ENCODE measurements at regions not wholly inside any gene's neighbourhood (a gene's known extent, or its start where the extent isn't known, plus 50 kb on each side); places are given as distances from the start of the nearest gene placed in this dataset.
"Not testable (repeated sequence)": the region's sequence is repeated elsewhere in the genome, so short reads cannot be mapped to it uniquely, and the experiment has no call there.

DNA sequence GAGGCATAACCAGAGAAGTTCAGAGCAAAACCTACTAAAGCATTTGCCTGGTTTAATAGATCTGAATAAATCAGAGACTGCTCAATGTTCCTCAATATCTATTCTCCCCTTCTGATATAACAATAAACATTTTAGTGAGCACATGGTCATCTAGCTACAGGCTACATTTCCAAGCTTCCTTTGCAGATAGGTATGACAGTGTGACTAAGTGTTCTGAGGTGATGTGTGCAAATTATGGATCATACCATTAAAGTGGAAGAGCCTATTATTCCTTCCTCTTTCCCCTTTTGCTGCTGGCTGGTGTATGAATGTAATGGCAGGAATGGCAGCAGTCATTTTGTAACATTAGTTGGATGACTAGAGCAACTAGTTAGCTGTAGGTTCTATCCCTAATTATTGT is 285.8 kb upstream of the RASA1 start:
- no peak for DNase-seq

DNA sequence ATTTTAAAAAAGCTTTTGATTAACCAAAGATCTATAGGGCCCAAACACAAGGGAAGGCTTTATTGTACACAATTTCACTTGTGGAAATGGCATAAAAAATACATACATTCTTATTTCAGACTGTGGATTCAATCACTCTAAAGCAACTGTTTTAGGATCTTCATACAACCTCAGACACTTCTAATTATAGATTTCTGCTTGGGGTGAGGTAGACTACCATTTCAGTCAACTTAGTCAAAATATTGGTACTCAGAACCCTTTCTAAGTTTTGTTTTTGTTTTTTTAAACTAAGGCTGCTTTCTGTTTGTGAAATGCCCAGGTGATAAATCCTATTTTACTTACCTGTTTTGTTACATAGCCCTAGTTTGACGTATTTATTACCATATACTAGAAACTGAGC is 284.5 kb upstream of the RASA1 start:
- no peak for DNase-seq

DNA sequence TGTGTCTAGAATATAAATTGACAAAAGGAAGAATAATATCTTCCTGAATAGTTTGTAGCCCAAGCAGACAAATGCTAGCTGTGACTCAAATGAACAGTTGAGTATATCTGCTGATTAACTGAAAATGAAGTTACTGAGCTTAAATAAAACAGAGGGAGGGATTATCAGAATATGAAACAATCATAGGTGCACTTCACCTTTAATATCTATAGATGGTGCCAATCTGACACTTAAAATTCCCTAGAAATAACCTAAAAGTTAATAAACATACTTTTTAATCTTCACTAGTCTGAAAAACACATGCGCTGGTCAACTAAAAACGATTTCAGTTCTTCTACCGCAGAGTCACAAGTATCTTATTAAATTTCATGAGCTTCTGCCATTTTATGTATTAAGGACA is 280.8 kb upstream of the RASA1 start:
- DNase-seq, result no peak

DNA sequence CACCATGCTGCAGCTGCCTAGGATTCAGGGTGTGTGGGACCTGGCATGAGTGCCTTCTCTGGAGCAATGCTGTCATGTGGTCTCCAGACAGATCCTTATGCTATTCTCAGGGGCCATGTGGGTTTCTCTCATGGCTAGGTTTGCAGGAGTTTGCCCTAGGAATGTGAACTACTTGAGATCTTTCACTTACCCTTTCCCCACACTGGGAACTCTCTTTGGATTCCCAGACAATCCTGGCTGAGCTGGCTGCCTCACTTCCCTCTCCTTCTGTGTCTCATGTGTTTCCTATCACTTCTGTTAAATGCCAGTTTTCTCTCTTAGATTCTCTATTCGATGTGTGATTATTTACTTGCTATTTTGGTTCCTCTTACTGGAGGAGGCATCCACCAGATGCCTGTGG is 270.2 kb upstream of the RASA1 start:
- no peak for DNase-seq

DNA sequence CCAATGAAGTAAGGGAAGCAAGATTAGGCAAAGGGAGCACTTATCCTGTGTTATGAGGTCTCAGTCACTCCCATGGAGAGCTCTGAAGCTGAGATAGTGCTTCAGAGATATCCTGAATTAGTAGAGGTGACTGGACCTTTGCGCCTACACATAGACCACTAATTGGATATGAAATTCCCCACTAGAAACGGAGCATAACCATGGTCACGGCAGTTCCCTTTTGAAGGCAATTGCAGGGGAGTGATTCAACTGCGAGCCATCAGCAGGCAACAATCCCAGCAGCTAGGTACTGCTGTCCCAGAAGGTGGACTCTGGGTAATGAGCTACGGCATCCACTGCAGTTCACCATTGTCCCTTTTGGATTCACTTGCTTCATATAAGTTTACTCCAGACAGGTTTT is 267.7 kb upstream of the RASA1 start:
- DNase-seq, result no peak

DNA sequence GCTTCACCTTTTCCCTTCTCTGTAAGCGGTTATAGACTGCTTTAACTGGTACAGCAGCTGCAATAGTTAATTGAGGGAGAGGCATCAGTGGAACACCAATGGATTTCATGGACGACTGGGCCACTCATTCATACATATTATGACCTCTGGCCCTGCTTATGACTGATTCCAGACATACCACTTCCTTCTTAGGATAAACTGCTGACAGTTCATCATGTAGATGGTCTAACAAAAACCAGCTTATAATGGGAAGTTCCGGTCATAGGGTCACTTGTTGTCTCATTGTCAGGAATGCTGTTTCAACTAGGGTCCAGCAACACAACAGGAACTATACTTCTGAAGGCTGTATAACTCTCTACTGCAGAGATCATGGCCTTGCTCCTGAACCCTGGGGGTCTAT is 265.2 kb upstream of the RASA1 start:
- DNase-seq, result no peak

DNA sequence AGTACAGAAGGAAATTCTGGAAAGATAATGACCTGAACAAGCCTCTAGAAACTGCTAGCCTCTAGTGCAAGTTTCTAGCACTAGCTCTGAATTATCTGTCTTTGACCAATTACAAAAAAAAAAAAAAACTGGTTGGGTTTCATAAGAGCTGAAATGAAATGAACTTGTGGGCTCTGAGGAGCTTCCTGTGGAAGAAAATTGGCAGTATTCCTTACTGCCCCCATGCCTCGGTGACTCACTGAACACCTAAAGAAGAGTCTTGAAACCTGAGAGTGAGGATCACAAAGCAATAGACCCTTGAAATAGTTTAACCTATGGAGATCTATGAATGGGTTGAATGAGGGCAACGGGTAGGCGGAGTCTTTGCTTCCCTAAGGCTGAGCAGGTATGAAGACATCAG is 263.6 kb upstream of the RASA1 start:
- no peak for DNase-seq

DNA sequence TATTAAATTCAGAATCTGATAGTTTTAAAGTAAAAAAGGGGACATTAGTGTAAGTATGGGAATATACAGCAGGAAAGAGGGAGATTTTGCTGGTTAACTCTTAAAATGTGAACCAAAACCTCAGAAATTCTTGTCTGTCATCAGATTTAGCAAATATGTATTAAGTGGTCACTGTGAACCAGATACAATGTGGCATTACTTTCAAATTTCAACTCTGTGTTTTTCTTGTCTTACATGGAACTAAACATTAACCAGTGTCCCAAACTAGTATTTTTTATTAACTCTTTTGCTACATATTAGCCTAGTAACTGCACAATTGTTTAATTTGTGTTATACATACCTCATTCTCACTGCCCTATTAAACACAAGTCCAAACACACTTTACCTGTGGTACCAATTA is 259.9 kb upstream of the RASA1 start:
- DNase-seq, result no peak

DNA sequence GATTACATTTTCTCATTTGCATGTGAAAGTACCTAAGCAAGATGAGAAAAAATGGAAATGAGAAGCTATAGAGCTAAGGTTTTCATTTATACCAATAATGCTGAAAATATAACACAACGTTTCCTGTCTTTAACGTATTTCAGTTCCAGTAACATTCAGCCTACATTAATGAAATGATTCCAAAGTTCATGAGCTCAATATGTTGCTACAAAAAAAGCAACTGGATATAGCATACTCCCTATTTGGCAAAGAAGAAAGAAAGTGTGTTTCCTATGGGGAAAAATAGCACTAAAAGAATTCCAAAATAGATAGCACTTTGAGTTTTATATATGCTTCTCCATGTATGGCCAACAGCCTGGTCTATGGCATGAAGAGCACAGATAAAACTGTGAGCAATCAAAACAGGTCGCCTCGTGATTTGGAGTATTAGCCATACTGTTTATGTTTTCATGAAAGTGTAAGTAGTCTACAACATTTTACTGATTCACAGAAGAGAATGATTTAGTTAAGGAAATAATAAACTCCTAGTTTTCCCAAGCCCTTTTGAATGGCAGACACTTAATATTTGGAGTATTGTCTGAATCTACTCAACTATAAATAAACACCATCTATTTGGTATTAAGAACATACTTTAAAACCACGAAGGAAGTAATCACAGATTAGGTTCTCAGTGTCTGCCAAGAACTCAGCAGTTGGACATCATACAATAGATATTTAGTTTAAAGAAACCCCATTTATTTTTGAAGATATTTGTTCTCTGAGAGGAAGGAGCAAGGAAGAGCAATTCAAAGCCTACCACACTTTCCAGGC is 258.7 kb upstream of the RASA1 start:
- no peak for DNase-seq

DNA sequence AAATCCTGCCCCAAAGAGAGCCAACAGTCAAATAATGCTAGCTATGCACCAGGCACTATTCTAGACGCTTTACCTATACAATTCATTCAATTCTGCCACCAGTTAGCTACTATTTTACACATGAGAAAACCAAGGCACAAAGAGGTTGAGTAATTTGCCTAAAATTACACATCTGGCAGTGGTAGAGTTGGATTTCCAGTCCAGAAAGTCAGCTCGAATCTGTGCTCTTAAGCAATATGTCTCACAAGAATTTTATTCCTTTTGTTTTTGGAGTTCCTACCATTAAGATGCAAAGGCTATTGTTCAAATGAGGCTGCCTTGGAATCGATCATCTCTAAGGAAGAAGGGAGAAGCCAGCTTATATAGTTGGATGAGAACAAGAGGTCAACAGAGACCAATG is 256.9 kb upstream of the RASA1 start:
- no peak for DNase-seq

DNA sequence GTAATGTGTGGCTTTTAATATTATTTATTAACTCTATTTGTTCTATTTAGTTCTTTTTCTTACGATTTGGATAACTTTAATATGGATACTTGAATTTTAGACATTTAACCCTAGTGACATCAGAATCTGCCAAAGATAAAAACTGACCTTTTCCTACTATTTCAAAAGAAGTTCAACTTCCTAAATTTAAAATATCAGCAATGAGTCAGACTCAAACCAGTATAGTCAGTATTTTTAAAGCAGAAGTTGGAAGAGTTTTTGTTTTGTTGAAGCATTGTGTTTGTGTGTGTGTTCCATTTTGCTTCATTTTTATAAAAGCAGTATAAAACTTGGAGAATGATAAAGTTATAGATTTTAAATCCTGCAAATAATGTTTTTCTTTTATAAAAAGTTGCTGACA is 251.8 kb upstream of the RASA1 start:
- DNase-seq, result no peak

DNA sequence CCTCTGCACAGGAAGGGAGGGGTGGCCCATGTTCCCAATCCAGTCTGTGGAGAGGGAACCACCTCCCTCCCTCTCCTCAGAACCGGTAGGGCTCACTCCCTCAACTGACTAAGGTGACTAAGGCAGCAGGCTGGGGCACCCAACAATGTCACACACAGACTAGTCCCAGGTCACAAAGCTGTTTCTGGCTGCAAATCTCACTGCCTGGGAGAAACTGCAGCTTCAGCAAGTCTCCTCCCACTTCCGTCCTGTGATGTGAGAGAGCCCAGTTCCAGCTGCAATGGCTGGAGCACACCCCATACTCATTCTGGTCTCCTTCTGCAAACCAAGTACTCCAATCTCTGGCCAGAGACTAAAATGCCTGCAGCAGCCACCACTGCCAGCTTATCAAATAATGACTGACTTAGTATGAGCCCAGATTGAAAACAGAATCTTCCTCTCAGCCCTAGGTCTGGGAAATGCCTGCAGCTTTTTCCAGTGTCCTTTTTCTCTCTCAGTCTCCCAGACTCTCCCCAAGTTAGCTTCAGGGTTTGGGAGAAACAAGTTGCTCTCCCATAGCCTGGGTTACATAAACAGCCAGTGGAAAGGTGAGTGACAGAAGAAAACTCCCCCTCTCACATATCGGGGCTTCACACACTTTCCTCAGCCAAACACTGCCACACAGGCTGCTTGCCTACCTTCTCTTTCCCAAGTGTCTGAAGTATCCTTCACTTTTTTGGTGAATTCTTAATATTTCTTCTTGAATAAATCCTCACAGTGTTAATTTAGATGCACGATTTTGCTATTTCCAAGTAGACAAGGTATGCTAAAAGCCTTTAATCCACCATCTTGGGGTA is 247.4 kb upstream of the RASA1 start:
- no peak for DNase-seq

DNA sequence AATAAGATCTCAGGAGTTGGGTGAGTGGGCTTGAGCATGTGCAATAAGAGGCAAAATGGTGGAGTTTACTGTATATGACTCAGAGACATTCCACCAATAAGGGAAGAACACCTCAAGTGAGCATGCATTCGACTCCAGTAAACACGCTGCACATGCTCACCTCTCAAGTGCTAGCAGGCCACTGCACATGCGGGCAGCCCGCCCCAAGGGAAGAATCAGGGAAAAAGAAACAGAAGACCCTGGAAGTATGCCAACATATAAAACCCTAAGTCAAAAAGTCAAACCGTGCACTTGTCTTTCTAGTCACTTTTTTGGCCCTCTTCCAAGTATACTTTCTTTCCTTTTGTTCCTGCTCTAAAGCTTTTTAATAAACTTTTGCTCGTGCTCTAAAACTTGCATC is 245.3 kb upstream of the RASA1 start:
- no peak for DNase-seq

DNA sequence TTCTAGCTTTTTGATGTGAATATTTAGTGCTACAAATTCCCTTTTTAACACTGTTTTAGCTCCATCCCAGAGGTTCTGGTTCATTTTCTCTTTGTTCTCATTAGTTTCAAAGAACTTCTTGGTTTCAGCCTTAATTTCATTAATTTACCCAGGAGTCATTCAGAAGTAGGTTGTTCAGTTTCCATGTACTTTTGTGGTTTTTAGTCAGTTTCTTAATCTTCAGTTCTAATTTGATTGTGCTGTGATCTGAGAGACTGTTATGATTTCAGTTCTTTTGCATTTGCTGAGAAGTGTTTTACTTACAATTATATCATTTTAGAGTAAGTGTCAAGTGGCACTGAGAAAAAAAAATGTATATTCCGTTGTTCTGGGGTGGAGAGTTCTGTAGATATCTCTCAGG is 240.1 kb upstream of the RASA1 start:
- no peak for DNase-seq

DNA sequence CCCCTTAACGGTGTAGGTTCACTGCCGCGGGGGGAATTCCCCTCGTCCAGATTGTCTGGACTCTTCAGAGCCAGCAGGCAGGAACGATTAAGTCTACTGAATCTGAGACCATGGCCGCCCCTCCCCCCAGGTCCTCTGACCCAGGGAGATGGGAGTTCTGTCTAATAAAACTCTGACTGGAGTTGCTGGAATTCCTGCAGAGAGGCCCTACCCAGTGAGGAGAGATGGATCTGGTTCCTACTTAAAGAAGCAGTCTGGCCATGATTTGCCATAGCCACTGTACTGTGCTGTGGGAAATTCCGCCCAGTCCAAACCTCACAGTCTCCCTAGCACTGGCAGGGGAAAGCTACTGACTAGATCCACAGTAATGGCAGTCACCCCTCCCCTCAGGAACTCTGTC is 237.7 kb upstream of the RASA1 start:
- DNase-seq, result no peak

DNA sequence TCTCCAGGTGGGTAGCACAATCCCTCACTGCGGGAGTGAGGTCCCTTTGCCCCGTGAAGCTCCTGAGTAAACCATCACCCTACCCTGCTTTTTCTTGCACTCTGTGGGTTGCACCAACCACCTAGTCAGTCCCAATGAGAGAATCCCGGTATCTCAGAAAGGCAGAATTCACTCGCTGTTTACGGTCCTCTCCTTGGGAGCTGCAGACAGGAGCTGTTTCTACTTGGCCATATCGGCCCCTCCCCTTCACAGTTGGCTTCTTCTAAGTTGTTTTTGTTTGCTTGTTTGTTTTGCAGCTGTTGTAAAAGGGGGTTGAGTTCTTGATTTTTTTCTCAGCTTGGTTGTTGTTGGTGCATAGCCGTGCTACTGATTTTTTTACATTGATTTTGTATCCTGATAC is 237.0 kb upstream of the RASA1 start:
- no peak for DNase-seq

DNA sequence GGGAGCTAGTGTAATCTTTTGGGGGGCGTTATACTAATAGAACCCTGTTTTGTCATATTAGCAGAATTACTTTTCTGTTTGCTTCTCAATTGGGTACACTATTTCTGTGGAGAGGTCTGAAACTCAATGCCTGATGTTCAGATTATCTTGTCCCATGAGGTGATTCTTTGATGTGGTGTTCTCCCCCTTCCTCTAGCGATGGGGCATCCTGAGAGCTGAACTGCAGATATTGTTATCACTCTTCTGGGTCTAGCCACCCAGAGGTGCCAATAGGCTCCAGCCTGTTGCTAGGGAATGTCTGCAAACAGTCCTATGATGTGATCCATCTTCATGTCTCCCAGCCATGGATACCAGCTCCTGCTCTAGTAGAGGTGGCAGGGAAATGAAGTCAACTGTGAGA is 233.1 kb upstream of the RASA1 start:
- DNase-seq, result no peak

DNA sequence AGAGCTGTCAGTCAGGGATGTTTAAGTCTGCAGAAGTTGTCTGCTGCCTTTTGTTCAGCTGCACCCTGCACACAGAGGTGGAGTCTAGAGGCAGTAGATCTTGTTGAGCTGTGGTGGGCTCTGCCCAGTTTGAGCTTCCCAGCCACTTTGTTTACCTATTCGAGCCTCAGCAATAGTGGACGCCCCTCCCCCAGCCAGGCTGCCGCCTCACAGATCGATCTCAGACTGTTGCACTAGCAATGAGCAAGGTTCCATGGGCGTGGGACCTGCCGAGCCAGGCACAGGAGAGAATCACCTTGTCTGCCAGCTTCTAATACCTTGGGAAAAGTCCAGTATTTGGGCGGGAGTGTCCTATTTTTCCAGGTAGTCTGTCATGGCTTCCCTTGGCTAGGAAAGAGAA is 225.1 kb upstream of the RASA1 start:
- no peak for DNase-seq

DNA sequence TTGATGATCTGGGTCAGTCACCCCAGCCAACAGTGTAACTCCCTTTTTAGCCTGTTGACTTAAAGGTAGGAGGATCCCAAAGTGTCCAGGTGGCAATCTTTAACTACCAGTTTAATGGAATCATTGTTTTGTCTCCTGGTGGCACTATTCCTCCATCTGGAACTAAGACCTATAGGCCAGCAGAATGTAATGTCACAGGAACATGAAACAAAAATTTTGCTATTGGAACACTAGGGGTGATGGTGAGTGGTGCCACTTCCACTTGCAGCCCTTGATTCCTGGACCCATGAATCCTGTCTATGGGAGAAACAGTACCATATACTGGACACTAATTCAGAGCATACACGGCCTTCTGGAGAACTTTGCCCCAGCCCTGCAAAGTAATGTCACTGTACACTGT is 219.5 kb upstream of the RASA1 start:
- DNase-seq, result no peak

DNA sequence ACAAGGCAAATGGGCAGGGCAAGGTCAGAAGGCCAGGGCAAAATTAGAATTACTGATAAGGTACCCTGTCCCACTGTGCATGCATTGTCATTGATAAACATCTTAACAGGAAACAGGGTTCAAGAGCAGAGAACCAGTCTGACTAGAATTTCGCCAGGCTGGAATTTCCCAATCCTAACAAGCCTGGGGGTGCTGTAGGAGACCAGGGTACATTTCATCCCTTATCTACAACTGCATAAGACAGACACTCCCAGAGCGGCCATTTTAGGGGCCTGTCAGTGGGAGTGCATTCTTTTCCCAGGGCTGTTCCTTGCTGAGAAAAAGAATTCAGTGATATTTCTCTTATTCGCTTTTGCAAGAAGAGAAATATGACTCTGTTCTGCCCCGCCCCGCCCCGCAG is 218.7 kb upstream of the RASA1 start:
- not testable (repeated sequence) for DNase-seq

DNA sequence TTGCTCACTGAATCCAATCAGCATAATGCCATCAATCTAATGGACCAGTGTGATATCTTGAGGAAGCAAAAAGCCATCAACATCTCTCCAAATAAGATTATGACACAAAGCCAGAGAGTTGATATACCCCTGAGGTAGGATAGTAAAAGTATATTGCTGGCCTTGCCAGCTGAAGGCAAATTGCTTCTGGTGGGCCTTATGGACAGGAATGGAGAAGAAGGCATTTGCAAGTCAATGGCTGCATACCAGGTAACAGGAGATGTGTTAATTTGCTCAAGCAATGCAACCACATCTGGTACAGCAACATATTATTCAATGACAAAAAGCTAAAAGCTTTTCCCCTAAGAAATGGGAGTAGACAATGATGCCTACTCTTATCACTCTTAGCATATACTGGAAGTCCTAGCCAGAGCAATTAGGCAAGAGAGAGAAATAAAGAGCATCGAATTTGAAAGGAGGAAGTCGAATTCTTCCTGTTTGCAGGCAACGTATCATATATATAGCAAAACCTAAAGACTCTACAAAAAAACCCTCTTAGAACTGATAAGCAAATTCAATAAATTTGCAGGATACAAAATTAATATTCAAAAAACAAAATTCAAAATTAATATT is 216.1 kb upstream of the RASA1 start:
- DNase-seq, result no peak

DNA sequence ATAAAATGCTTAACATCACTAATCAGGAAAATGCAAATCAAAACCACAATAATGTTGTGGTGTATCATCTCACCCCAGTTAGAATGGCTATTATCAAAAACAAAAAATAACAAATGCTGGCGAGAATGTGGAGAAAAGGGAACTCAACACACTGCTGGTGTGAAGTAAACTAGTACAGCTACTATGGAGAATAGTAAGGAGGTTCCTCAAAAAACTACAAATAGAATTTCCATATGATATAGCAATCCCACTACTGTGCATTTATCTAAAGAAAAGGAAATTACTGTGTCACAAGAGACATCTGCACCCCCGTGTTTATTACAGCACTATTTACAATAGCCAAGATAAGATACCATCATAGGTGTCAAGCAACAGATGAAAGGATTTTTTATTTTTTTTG is 214.5 kb upstream of the RASA1 start:
- DNase-seq, result no peak

DNA sequence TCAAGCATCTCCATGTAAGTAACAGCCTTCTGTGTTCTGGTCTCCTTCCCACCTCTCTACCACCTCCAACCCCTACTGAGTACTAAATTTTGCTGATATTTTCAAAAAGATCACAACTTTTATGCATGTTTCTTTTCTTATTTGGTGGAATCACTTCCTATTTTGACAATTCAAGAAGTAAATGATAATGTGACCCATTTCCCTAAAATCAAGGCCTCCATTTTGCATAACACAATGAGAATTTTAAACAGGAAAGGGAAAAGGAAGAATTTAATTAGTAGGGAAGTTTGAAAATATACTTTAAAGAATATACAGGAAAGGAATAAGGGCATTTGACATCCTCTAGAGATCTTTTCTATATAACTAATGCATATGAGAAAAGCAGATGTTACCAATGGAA is 212.9 kb upstream of the RASA1 start:
- no peak for DNase-seq

DNA sequence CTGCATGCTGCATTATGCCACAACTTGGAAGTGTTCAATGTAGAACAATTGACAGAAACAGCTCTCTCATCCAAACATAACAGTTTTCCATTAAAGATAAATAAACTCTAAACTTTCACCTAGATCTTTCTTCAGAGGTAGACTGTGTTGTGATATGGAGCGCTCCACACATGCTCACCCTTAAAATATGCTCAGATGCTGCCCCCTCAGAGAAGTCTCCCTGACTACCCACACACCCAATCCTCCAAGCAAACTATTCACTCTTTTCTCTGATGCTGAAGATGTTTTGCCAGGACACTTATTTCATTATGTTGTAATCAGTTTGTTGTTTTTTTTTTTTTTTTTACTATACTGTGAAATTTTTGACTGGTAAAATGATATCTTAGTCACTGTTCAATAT is 206.6 kb upstream of the RASA1 start:
- no peak for DNase-seq

All from amniotic stem cell (primary cell).